IMR-90 (cell line): ENCODE measurements at regions not wholly inside any gene's neighbourhood (a gene's known extent, or its start where the extent isn't known, plus 50 kb on each side); places are given as distances from the start of the nearest gene placed in this dataset.
"Not testable (repeated sequence)": the region's sequence is repeated elsewhere in the genome, so short reads cannot be mapped to it uniquely, and the experiment has no call there.

Experiments used
- ATAC-seq: fragments of 200-7000 bp; cut with Tn5 transposase; 2 replicates; pipeline ENCODE4 v1.9.1; 2020; ENCODE audit warnings: low read depth, mild to moderate bottlenecking, moderate library complexity
- BruUV-seq: library from RNA; stranded (reverse); fragments of 400-500 nt; replicated peaks from 2 replicates; lab custom pipeline; 2021; lab: Mats Ljungman, UMichigan
- CTCF ChIA-PET: fragments of 300-600 bp; formaldehyde crosslinking; extraction: SDS; loops from one replicate; lab custom pipeline; 2021; ENCODE audit warnings: antibody characterized with exemption; lab: Yijun Ruan, JAX
- POLR2A ChIA-PET: fragments of 300-600 bp; sonication (Branson Sonifier 250); formaldehyde crosslinking; loops from one replicate; lab custom pipeline; 2022; ENCODE audit warnings: antibody characterized with exemption; ENCODE audit not compliant: unreplicated experiment; lab: Charles Lee
- DNase-seq: peaks from one replicate; pipeline ENCODE4 v3.0.0; 2013
- H2AFZ ChIP-seq: replicated peaks from 2 replicates; pipeline ENCODE3; 2013; ENCODE audit warnings: low read length, mild to moderate bottlenecking; ENCODE audit not compliant: poor library complexity
- H2AK5ac ChIP-seq: 2 replicates; pipeline ENCODE4 v1.6.1; 2013; ENCODE audit warnings: low read depth, low read length, inconsistent platforms
- H2AK9ac ChIP-seq: replicated peaks from 2 replicates; pipeline ENCODE3; 2013; ENCODE audit warnings: mild to moderate bottlenecking, low read depth, low read length, moderate library complexity; ENCODE audit not compliant: poor library complexity
- H2BK120ac ChIP-seq: 2 replicates; pipeline ENCODE4 v1.6.1; 2013; ENCODE audit warnings: low read depth, low read length, inconsistent platforms
- H2BK15ac ChIP-seq: 3 replicates; pipeline ENCODE4 v1.6.1; 2013; ENCODE audit warnings: low read depth, low read length, inconsistent platforms
- H2BK20ac ChIP-seq: 2 replicates; pipeline ENCODE4 v1.6.1; 2013; ENCODE audit warnings: low read depth, mild to moderate bottlenecking, inconsistent platforms, low read length, moderate library complexity
- H2BK5ac ChIP-seq: 2 replicates; pipeline ENCODE4 v1.6.1; 2013; ENCODE audit warnings: mild to moderate bottlenecking, low read depth, low read length, inconsistent platforms; ENCODE audit not compliant: poor library complexity, severe bottlenecking
- H3K14ac ChIP-seq: replicated peaks from 2 replicates; pipeline ENCODE4 v1.6.1; 2013; ENCODE audit warnings: low read depth, low read length, inconsistent platforms
- H3K18ac ChIP-seq: 2 replicates; pipeline ENCODE4 v1.6.1; 2013; ENCODE audit warnings: low read depth, low read length, control low read depth
- H3K23ac ChIP-seq: 2 replicates; pipeline ENCODE4 v1.6.1; 2013; ENCODE audit warnings: low read depth, low read length, inconsistent platforms
- H3K27ac ChIP-seq: 2 replicates; pipeline ENCODE4 v1.5.1; 2013; ENCODE audit warnings: mild to moderate bottlenecking, control low read depth, low read length; ENCODE audit not compliant: insufficient read depth
- H3K27me3 ChIP-seq: 2 replicates; pipeline ENCODE4 v1.6.1; 2013; ENCODE audit warnings: low read length; ENCODE audit not compliant: control insufficient read depth, insufficient read depth
- H3K36me3 ChIP-seq: 2 replicates; pipeline ENCODE4 v1.6.1; 2013; ENCODE audit warnings: low read length, mixed read lengths; ENCODE audit not compliant: control insufficient read depth, insufficient read depth
- H3K4ac ChIP-seq: 2 replicates; pipeline ENCODE4 v1.6.1; 2013; ENCODE audit warnings: low read depth, low read length, inconsistent platforms
- H3K4me1 ChIP-seq: 2 replicates; pipeline ENCODE4 v1.6.1; 2013; ENCODE audit warnings: low read length, mixed read lengths; ENCODE audit not compliant: control insufficient read depth, insufficient read depth
- H3K4me2 ChIP-seq: 2 replicates; pipeline ENCODE4 v1.6.1; 2013; ENCODE audit warnings: low read depth, mild to moderate bottlenecking, control low read depth, low read length, moderate library complexity
- H3K4me3 ChIP-seq: 2 replicates; pipeline ENCODE4 v1.5.1; 2013; ENCODE audit warnings: low read depth, mild to moderate bottlenecking, control low read depth, low read length, moderate library complexity; ENCODE audit not compliant: insufficient read depth
- H3K56ac ChIP-seq: 2 replicates; pipeline ENCODE4 v1.6.1; 2013; ENCODE audit warnings: low read length, inconsistent platforms; ENCODE audit not compliant: insufficient read depth; ENCODE audit errors: extremely low read depth
- H3K79me1 ChIP-seq, 2 experiments: 2 replicates each; pipeline ENCODE4 v1.6.1; 2013; ENCODE audit warnings: low read length in 2 of 2, inconsistent platforms in 1 of 2, low read depth in 1 of 2
- H3K9ac ChIP-seq: 2 replicates; pipeline ENCODE4 v1.6.1; 2013; ENCODE audit warnings: low read depth, low read length, control low read depth
- H3K9me1 ChIP-seq: 2 replicates; pipeline ENCODE4 v1.6.1; 2013; ENCODE audit warnings: low read length, inconsistent platforms; ENCODE audit not compliant: insufficient read depth
- H3K9me3 ChIP-seq: 2 replicates; pipeline ENCODE4 v1.6.1; 2013; ENCODE audit warnings: low read length; ENCODE audit not compliant: control insufficient read depth, insufficient read depth
- H4K20me1 ChIP-seq: 2 replicates; pipeline ENCODE4 v1.6.1; 2013; ENCODE audit warnings: low read length, inconsistent platforms; ENCODE audit not compliant: insufficient read depth
- H4K5ac ChIP-seq: 2 replicates; pipeline ENCODE4 v1.6.1; 2013; ENCODE audit warnings: mild to moderate bottlenecking, low read depth, low read length, control low read depth
- H4K8ac ChIP-seq, 2 experiments: 2 replicates each; pipeline ENCODE4 v1.6.1; 2013; ENCODE audit warnings: low read depth in 2 of 2, low read length in 2 of 2, control low read depth in 1 of 2, inconsistent platforms in 1 of 2
- H4K91ac ChIP-seq: 2 replicates; pipeline ENCODE4 v1.6.1; 2013; ENCODE audit warnings: low read depth, low read length, inconsistent platforms; ENCODE audit not compliant: insufficient read depth
- BHLHE40 ChIP-seq: fragments of 150-350 bp; IDR thresholded peaks from 2 replicates; pipeline ENCODE4 v1.6.1; 2016; ENCODE audit warnings: mild to moderate bottlenecking, low read depth, low read length
- MAFK ChIP-seq: IDR thresholded peaks from 2 replicates; pipeline ENCODE4 v1.6.1; 2012; ENCODE audit warnings: low read depth, low read length, improper control_type of control experiment
- WGBS, 2 experiments: methylation state at CpG; one replicate each; pipeline versions ENCODE4 v1.1.5 to v1.1.7; 2013; ENCODE audit warnings: missing lambda C conversion rate in 2 of 2; ENCODE audit not compliant: insufficient read length in 1 of 2; ENCODE audit errors: extremely low coverage in 2 of 2; 5-methylcytosine and 5-hydroxymethylcytosine counted together
- dilution Hi-C: fragments of 300-500 bp; cut with HindIII; formaldehyde crosslinking; loops from one replicate; pipeline ENCODE4 v1.14.3; 2018; ENCODE audit warnings: low sequenced_read_pairs; ENCODE audit not compliant: unreplicated experiment
- in situ Hi-C: fragments of 300-500 bp; cut with MboI; formaldehyde crosslinking; loops from 3 replicates; pipeline ENCODE4 v1.14.3; 2019; ENCODE audit warnings: low sequenced_read_pairs, inconsistent platforms, mixed read lengths
- intact Hi-C: fragments of 100-400 bp; cut with micrococcal nuclease; formaldehyde crosslinking; loops from 2 replicates; pipeline ENCODE4 v1.10.0; 2022

- WGBS, 2 experiments = 17% methylated on average over 9 of the region's 15 CpGs; no CpG with 5 or more reads in 1 of the 2 experiments
- Histone ChIP-seq H3K4ac (no peak overlapping the region), H3K9me3 (peaks cover 18% of the 10 kb centered on the region; the same call in 1 of the 2 replicates), H3K27me3 (no peaks in the 10 kb centered on the region), H2BK20ac (no peak overlapping the region), H3K27ac (no peak overlapping the region), H3K9ac (no peak overlapping the region), H4K20me1 (no peaks in the 10 kb centered on the region), H3K9me1 (no peaks in the 10 kb centered on the region), H3K23ac (no peak overlapping the region), H2BK15ac (no peak overlapping the region), H2BK5ac (no peak overlapping the region), H3K4me3 (no peak overlapping the region), H3K4me1 (no peaks in the 10 kb centered on the region), H3K4me2 (no peak overlapping the region), H3K79me1 (no peaks in the 10 kb centered on the region), H4K8ac (no peak overlapping the region), H3K18ac (no peak overlapping the region), H3K36me3 (no peaks in the 10 kb centered on the region), H4K5ac (no peak overlapping the region), H2BK120ac (no peak overlapping the region), H2AK9ac (no peak overlapping the region), H2AK5ac (no peak overlapping the region), H3K56ac (no peak overlapping the region), H4K91ac (no peak overlapping the region), H3K14ac (no peak overlapping the region), H2AFZ (no peak overlapping the region)
- ChIA-PET CTCF (no interaction called here), POLR2A (no interaction called here)
- dilution Hi-C loops (no loop called here), in situ Hi-C loops (no loop called here), intact Hi-C loops (no loop called here)
- ATAC-seq (no peak), DNase-seq (no peak)
- BruUV-seq = no TSS peak
- TF ChIP-seq BHLHE40 (no peak), MAFK (no peak)
Observed at GRCh38 chr18:76005632-76006208, 489.3 kb downstream of the ZNF516 start.

- H2BK5ac ChIP-seq, H3K27ac ChIP-seq, in situ Hi-C loops, H3K27me3 ChIP-seq, H2AFZ ChIP-seq, BruUV-seq, H3K4me3 ChIP-seq, H3K23ac ChIP-seq, H4K20me1 ChIP-seq, H3K4me2 ChIP-seq, H2AK9ac ChIP-seq, H3K9ac ChIP-seq, POLR2A ChIA-PET, CTCF ChIA-PET, H3K14ac ChIP-seq, H3K36me3 ChIP-seq, H4K8ac ChIP-seq, H2BK120ac ChIP-seq, H3K4ac ChIP-seq, H3K56ac ChIP-seq, H3K18ac ChIP-seq, dilution Hi-C loops, ATAC-seq, H2BK20ac ChIP-seq, H2BK15ac ChIP-seq, H3K79me1 ChIP-seq, H4K91ac ChIP-seq, intact Hi-C loops, H3K9me1 ChIP-seq, H2AK5ac ChIP-seq, H4K5ac ChIP-seq, H3K4me1 ChIP-seq, DNase-seq: not testable (repeated sequence)
- peaks cover 26% of the 10 kb centered on the region for H3K9me3 ChIP-seq
- whole genome bisulfite sequencing, 2 experiments = no CpG with 5 or more reads among the region's 4 CpGs
Observed at GRCh38 chr18:75987913-75988312, 507.1 kb downstream of the ZNF516 start.
